UCSD-AML1 (cell line): ENCODE measurements at regions not wholly inside any gene's neighbourhood (a gene's known extent, or its start where the extent isn't known, plus 50 kb on each side); places are given as distances from the start of the nearest gene placed in this dataset.

Experiments used
- DNase-seq: peaks from one replicate; lab custom pipeline; 2025; ENCODE audit not compliant: unreplicated experiment; lab: John Stamatoyannopoulos, UW

DNA sequence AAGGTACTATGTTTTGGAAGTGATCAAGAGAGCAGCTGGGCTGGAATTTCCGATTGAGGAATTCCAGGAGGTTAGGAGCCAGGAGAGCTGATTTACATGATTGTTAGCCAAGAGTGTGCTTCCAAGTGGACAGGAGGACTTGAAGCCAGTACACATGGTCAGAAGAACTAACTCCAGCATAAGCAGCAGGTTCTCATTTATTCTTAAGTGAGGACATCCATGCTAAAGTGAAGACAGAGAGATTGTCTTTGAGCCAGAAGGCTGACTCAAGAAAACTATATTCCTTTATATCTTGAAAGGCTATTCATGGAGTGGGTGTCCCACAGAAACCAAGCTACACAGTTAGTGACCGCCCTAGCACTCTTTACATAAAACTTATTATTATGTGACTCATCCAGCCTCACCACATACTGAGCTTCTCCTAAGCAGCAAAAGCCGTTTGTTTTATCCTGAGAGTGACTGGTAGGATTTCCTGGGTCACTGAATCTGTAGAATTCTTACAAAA is 56.7 kb upstream of the SEMA3A start:
- DNase-seq: no peak

- no peak for DNase-seq
Observed at GRCh38 chr7:84250452-84250851, 55.9 kb upstream of the SEMA3A start.

- DNase-seq: no peak
Observed at GRCh38 chr7:84249656-84250055, 55.1 kb upstream of the SEMA3A start.

GRCh38 chr7:84248843-84249242 is 54.3 kb upstream of the SEMA3A start:
- no peak for DNase-seq

DNA sequence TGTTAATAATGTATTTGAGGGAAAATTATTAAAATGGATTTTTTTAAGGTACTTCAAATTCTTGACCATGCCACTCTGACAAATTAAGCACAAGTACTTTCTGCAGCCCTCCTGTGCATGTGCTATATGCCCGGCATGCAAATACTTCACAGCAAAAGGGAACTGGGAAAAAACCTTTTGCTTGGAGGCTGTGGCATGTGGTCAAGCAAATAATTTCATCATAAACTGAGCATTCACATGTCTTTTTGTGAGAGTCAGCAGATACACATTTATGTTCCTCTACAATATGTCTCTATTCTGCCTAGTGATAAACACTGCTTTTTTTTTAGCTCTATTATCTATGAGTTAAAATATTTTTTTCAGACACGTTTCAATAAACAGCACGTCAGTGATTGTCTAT is 53.7 kb upstream of the SEMA3A start:
- no peak for DNase-seq

- DNase-seq: no peak
Observed at GRCh38 chr7:84247591-84247990, 53.0 kb upstream of the SEMA3A start.

- no peak for DNase-seq
Observed at GRCh38 chr7:84245835-84246234, 51.2 kb upstream of the SEMA3A start.
